ENCODE measurements at regions not wholly inside any gene's neighbourhood (a gene's known extent, or its start where the extent isn't known, plus 50 kb on each side); places are given as distances from the start of the nearest gene placed in this dataset.

DNA sequence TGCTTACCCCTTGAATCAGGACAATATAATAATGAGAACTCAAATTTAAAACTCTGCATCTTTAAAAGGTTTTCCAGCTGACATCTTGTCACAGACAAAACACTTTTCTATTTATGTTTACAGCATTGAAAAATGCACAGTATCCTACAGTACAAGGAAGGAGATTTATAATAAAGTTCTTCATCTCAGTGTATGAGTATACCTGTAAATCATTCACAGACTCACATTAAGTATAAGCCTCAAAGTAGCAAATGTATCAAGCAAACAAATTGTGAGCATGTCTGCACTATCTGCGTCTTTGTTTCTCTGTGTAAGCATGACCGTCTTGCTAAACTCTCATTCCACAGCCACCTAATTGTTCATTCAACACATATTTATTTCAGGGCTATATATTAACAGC, 52.8 kb downstream of the PPP1R2C start:
- DNase-seq: no peak

DNA sequence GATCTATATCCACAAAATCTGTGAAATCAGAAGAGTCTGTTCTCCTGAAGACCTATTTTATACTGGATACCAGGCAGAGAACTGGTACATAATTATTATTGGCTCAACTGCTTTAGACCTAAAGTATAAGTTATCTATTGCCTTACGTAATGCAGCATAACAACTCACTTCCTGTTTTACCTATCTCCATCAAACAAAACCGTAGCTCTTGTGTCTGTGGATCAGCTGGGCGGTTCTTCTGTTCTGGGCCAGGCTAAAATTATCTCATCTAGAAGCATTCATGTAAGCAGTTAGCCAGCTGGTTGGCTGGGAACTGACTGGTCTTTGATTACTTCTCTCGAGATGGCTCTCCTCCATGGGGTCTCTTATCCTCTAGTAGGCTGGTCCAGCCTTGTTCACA, 57.8 kb downstream of the PPP1R2C start:
- no peak for DNase-seq

DNA sequence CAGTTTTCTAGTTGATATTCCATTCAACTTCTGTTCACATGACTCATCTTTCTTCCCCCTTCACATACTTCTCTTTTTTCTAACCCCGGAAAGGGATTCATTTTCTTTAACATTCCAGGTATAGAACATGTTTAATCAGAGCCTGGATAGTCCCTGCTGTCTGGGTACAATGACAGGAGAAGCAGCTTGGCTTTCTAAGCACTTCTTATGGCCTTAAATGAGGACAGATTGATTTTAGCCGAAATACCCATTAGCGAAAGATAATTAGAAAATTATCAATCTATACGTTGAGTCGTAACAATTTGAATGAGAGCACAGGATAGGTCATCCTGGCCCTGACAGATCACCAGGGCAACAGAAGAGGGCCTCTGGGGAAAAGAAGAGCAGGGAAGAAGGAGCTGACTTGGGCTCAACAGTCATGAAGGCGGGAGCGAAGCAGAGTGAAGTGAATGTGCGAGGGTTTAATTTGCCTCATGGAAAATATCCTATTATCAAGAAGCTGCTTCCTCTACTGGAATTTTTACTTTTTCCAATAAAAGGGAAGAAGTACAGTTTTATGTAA, 62.2 kb downstream of the PPP1R2C start:
- no peak for DNase-seq

DNA sequence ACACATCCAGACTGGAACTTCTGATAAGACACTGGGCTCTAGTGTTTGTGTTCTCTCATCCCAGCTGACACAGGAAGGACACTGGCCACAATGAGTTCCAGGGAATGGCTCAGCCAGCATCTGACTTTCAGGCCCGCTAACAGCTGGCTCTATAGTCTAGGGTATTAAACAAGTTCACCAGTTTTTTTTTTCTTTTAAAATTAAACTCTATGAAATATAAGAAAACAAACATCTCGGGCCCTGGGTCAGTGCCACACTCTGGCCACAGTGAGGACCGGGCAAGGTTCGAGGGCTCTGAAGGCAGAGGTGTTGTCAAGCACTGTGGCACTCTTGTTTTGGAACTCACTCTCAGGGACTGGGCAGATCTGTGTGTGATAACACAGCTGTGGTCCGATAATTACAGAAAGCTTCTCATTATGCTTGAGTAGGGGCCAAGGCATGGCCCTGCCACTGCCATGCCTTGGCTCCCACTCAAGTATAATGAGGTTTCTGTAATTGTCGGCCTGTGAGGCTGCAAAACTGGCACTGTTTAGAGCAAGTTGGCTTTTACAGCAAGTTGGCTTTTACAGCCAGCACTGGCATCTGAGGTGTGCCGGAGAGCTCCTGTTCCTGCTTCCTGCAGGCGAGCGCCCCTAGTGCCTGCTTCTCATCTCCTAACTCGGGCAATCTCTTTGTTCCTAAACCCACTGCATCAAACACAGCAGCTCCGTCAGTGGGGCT, 62.8 kb downstream of the PPP1R2C start:
- no peak for DNase-seq

DNA sequence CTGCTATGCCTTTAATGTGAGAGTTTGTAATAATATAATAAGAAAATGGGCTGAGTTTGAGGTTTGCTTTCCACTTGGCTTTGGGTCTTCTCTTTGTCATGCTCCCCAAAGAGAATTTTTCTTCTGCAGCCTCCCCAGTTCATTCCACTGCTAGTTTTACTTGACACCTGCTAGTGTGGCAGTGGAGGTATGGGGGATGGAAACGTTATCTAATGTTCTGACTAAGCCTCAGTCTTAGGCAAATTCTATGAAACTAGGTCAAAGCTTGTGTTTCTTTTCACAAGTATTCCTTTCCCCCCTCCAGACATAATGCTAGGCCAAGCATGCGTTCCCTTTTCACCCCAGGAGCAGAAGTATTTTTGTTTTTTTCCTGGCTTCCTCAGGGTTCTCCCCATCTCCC, 67.5 kb downstream of the PPP1R2C start:
- no peak for DNase-seq

DNA sequence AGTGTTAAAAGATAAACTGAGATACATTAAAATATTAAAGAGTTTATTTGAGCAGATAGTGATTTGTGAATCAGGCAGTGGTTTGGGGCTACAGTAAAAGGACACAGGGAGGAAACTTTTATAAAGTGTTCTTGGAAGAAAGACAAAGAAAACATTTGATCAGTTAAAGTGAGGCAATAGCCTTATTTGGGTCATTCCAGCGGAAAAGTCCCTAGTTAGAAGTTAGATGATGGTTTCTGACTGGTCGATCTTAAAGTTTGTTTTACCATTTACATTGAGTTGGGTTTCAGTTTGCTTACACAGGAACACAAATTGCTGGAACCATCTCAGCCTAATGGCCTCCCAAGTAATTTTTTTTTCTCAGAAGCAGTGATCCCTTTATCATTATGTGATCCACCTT, 69.7 kb downstream of the PPP1R2C start:
- DNase-seq: no peak

DNA sequence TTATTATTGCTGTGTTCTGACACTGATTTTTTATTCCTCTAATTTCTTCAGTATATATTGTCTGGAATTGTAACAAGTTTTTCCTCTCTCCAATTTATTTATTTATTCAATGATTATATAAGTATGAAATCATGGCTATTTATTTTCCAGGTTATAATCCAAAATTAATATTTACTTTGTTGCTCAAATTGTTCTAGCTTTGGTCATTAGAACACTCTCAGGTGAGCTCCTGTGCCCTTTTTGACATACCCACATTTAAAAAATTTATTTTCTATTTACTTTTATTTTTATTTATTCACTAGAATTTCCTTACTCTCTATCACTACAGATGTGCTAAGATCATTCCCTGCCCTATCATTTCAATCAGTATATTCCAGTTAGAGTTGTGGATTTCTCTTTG, 70.2 kb downstream of the PPP1R2C start:
- no peak for DNase-seq

DNA sequence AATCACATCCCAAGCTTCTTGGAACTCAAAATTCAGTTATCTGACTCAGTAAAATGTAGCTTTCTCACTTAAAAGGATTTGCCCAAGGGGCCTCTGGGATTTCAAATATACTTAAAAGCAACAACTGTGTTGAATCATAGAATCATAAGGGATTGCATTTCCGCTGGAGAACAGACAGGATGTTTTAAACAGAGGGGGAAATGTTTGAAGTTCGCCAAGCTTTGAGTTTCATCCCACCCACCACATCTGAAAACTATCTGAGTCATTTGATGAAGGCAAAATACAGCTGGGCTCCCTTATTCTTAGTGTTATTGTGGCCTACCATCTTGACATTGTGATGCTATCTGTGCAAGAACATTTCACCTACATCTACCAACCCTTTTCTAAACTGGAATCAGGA, 73.5 kb downstream of the PPP1R2C start:
- DNase-seq: no peak

DNA sequence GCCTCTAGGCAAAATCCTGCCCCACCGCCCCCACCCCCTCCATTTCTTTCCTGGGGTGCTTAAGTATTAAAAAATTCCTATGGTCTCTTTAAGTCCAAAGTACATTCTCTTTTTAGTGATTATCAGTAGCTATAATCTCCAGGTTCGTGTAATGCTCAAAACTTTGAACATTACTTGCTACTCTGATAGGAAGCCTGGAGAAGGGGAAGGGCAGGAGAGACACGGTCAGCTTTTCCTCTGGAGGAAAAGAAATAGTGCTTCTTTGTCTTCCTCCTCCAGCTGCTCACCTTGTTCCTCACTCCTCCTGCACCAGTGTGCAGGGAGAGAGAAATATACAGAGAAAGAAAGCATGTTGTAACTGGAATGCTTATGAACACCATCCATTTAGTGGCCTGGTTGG, 80.4 kb downstream of the PPP1R2C start:
- DNase-seq: no peak

DNA sequence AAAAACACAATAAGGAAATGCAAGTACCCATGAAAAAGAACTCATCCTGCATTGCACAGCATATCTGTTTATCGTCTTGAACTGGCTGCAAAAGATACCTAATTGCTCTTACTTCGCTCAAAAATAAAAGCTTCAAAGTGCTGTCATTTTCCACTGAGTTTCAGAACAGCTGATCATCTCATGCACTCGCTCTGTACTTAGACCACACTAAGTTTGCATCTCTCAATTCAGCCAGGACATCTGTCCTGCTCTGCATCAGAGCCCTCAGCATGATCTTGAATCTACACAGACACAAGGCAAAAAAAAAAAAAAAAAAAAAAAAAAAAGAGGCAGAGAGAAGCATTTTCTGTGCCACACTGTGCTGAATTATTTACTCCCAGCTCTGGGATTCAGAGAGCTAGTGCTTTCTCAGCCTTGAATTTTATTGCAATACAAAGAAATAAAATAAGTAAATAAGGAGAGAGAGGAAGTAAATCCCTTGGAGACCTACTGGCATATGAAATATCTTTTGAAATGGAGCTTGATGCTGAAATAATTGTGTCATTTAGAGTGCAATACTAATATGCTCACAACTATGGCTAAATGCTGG, 81.3 kb downstream of the PPP1R2C start:
- DNase-seq: no peak

DNA sequence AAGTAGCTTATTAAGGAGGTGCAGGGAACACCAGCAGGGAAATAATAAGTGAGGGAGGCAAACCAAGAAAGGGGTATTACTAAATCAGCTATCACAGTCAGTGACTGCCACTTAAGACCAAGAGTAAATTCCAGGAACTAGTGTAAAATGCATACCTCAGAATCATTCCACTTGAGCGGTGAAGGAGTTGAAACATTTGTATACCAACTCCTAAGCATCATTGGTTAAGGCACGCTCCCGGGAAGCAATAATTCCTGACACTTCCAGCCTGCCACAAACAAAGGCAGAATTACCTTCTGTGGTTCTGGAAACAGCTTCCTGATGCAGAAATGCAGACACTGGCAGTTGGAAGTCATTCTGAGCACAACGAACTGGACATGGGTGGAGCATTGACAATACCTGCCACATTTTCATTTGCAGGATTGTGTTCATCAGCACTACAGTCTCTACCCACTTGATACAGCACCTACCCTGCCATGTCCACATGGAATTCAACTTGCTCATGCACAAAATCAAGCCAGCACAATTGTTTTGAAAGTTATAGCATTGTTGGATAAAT, 82.1 kb downstream of the PPP1R2C start:
- no peak for DNase-seq

DNA sequence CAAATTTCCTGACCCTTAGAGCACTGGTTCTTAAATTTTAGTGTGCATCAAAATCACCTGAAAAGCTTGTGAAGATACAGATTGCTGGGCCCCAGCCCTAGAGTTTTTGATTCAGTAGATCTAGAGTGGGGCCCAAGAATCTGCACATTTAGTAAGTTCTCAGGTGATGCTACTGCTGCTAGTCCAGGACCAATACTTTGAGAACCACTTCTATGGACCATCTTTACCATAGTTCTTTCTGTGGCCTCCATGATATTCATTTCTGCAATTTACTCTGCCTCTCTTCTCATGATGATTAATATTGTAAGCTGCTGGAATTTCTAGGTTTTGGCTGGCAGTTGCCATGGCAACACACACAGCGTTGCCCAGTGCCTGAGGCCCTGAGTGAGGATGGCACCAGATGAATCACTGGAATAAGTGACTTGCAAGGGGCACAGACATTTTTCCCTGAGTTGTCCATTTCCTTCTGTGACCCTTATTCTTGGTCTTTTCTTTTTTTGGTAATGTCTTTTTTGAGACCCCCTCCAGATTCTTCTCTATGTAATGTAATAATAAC, 83.6 kb downstream of the PPP1R2C start:
- no peak for DNase-seq

DNA sequence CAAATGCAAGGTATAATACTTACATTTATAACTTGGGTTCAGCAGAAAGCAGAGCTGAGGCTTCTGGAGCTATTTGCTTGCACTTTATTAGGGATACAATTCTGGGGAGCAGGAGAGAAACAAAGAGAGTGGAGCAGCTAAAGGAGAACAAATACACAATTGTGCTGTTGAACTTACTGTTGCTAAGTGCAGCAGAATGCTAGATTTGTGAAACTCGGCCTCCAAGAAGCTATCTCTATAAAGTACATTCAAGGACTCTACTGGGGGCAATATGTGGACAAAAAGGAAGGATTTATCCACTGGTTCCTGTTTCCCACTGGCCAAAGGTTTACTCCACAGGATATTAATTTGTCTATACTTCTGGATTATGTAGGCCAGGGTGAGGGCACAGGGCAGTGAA, 86.8 kb downstream of the PPP1R2C start:
- no peak for DNase-seq

DNA sequence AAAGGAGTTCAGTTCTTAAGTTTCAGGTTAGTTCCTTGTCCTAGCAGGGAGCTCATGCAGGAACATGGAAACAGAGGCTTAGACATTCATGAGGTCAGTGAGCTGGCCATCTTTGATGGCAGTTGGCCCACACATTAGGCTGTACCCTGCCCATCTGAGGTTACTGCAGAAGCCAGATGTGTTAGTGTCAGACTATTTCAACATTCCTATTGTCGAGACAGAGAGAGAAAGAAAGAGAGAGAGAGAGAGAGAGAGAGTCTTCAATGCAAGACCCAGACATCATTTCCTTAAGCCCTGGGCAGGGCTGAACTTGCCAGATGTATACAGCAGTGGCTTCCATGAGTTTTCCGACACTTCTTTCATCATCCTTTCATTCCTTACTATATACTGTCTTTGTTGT, 91.3 kb downstream of the PPP1R2C start:
- DNase-seq: no peak

DNA sequence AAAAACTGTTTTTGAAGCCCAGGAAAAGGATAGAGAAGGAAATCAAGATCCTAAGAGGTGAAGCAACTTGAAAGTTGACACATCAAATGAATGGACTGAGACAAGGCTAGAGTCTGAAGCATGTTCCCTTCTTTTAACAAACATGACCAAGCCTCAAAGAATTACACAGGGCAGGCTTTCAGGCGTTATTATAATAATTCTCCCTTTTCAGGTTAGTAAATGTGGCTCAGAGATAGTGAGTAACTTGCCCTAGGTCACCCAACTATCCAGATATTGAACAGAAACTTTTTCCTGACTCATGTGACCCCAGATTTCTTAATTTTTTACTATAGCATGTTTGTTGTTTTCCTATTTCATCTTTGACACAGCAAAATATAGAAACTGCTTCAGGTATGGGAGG, 91.7 kb downstream of the PPP1R2C start:
- DNase-seq: no peak

DNA sequence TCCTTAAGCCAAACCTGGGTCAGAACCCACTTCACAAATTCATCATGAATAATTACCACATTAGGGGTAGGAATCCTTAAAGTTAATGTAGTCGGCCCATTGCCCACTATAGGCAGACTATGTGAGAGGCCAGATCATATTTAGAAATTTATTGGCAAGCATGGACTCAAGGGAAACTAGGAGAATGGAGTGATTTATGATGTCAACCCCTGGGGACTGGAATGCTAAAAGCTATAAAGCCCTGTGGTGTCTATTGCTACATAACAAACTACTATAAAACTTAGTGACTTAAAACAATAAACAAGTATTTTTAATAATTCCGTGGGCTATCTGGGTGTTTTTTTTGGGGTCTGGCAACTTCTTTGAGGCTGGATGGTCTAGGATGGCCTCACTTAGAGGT, 93.9 kb downstream of the PPP1R2C start:
- no peak for DNase-seq

DNA sequence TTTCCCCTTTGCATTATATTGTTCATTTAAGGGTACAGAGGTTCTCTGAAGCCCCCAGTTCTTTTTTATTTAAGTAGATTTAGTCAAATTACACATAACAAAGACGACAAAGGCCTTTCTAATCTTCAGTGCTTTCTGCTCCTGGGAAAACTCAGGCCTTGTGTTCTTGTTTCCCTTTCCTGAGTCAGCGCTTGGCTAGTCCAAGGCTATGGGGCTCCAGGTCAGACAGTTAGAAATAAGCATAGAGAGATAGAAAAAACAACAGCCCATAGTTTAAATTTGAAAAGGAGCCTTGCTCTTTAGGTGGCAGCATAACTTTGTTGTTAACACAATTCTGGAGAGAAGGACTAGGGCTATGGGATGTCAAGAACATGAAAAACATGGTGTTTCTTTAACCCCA, 97.3 kb downstream of the PPP1R2C start:
- no peak for DNase-seq

DNA sequence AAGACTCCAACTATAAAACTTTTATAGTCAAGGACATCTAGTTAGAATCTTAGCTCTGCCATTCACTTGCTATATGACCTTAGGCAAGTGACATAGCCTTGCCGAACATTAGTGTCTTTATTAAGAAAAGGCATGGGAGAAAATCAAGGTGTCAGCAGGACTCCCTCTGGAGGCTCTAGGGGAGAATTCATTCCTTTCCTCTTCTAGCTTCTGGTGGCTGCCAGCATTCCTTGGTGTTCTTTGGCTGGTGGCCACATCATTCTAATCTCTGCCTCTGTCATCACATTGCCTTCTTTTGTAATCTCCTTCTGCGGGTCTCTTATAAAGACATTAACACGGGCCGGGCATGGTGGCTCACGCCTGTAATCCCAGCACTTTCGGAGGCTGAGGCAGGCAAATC, 99.8 kb downstream of the PPP1R2C start:
- DNase-seq: no peak

DNA sequence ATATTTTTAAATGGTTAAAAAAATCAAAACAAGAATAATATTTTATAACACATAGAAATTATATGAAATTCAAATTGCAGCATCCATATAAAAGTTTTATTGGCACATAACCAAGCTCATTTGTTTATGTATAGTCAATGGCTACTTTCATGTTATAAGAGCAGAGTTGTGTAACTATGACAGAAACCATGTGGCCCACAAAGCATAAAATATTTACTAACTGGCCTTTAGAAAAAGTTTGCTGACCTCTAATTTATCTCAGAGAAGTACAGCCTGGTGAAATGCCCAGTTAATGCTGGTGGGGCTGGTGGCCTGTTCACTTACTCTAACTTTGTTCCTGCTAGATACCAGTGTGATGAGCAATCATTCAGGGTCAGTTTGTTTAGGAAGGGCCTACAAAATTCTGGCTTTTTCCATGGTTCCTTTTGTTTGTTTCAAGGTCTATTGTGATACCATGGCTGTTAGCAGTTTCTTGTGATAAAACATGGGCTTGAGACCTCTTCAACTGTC, 104.6 kb downstream of the PPP1R2C start:
- no peak for DNase-seq

DNA sequence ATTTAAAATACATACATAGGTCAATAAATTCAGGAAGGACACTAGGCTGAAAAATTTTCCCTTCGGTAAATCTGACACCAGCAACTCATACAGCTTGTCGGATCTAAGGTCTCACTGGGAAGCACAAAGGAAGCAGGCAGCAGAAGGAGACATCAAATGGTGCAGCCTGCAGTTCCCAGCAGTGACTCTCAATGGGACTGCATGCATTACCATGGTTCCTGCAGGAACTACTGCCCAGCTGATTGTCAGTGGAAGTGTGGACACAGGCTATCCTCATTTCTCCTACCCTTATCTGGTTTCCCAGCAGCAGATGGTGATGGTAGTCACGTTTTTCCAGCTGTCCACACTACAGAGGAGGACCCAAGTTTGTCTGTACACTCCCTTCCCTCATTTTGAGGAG, 113.3 kb downstream of the PPP1R2C start:
- DNase-seq: no peak

DNA sequence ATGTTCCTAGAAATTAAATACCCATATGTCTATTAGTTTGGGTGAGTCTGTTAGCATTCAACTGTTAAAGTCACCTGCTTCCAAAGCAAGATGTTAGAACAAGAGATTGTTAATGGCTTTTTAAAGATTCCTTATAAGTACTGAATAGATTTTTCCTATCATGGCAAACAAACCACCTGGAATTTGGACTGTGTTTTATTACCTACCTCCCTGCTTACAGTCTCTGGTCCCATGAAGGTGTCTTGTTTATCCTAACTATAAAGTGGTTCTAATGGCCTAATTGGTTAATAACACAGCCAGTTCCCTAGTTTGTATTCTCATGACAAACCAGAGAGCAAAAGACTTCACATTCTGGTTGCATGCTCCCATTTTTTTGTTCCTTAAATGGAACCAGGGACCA, 149.5 kb downstream of the PPP1R2C start:
- DNase-seq: no peak

DNA sequence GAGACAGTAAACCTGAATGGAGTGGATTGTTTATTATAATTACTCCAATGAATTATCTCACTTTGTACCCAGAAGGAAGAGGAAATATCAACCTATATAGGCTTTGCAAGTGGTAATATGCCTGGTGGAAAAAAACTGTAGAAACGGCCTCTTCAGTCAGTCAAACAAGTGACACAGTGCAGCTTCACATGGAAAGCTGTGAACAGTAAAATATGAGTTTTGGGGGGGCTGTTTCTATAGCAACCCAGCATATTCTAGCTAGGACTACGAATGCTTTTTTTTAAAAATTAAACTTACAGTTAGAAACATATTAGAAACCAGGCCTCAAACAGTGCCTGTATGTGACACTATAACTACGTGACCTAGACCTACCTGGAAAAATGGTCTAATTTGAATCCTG, 150.1 kb downstream of the PPP1R2C start:
- DNase-seq: no peak

DNA sequence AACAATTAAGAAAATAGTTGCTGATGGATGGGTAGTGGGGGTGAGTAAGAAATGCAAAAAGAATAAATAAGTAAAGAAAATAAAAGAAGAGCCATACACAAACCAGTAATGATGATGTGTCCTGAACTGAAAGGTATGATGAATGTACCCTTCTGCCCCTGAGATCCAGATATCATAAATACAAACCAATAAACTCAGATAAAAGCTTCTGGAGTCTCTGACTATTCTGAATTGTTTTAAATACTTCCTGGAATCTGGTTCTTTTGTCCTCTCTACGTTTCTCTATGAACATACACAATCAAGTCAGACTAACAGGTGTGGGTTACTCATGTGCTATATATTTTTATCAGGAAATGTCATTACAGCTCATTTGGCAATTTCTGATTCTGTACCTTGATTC, 153.4 kb downstream of the PPP1R2C start:
- DNase-seq: no peak
